Fibroblast of lung (primary cell): ENCODE measurements at regions not wholly inside any gene's neighbourhood (a gene's known extent, or its start where the extent isn't known, plus 50 kb on each side); places are given as distances from the start of the nearest gene placed in this dataset.

Source experiments
- CTCF ChIP-seq, 2 donors: IDR thresholded peaks in 1 of 2; conservative IDR thresholded peaks in 1 of 2; 1 replicate in 1 of 2; 2 replicates in 1 of 2; pipeline ENCODE4 v1.5.1; 2011 to 2012; ENCODE audit warnings: low read length in 2 of 2, control low read depth in 1 of 2, inconsistent platforms in 1 of 2, low read depth in 1 of 2, mild to moderate bottlenecking in 1 of 2
- EZH2 ChIP-seq: IDR thresholded peaks from 2 replicates; pipeline ENCODE4 v1.5.1; 2012; ENCODE audit warnings: low read length, control low read depth, mild to moderate bottlenecking; ENCODE audit errors: missing control alignments

GRCh38 chrX:69222103-69223090 lies 57.1 kb upstream of the PJA1 start:
- peak; percentile 74 to 77 for TF ChIP-seq CTCF (conservative IDR thresholded peaks at IDR 0.05 in 1 of 2, IDR thresholded peaks at IDR 0.05 in 1 of 2; ENCODE audit: low read depth in 1 of 2, low read length in 2 of 2)
- no peak for TF ChIP-seq EZH2
